ENCODE measurements at regions not wholly inside any gene's neighbourhood (a gene's known extent, or its start where the extent isn't known, plus 50 kb on each side); places are given as distances from the start of the nearest gene placed in this dataset.

DNA sequence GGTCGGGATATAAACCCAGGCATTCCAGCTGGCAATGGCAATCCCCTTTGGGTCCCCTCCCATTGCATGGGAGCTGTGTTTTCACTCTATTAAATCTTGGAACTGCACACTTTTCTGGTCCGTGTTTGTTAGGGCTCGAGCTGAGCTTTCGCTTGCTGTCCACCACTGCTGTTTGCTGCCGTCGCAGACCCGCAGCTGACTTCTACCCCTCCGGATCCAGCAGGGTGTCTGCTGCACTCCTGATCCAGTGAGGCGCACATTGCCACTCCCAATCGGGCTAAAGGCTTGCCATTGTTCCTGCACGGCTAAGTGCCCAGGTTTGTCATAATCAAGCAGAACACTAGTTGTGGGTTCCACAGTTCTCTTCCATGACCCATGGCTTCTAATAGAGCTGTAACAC, 1322.1 kb downstream of the ADGRL3 start:
- no peak for DNase-seq (ENCODE audit: low read depth, low spot score)
- Histone ChIP-seq H3K9ac (ENCODE audit: control insufficient read depth, insufficient read depth, low read length) (no peak overlapping the region), H3K27ac (ENCODE audit: control insufficient read depth, insufficient read depth) (no peak overlapping the region), H3K27me3 (replicated peaks in 1 of 2; ENCODE audit: control insufficient read depth in 2 of 2, insufficient read depth in 2 of 2, low read length in 1 of 2) (no peaks in the 10 kb centered on the region), H2AFZ (ENCODE audit: control insufficient read depth, low read depth, low read length) (no peak overlapping the region), H3K4me1 (ENCODE audit: control insufficient read depth, insufficient read depth, low read length) (no peaks in the 10 kb centered on the region), H3K4me2 (ENCODE audit: control insufficient read depth, insufficient read depth) (no peak overlapping the region), H4K20me1 (ENCODE audit: control insufficient read depth, insufficient read depth) (no peaks in the 10 kb centered on the region), H3K79me2 (ENCODE audit: control insufficient read depth, insufficient read depth, low read length) (no peaks in the 10 kb centered on the region), H3K9me3 (replicated peaks; ENCODE audit: control insufficient read depth, insufficient read depth, low read length) (no peaks in the 10 kb centered on the region; the same call in 2 of the 3 replicates), H3K4me3 (no peak overlapping the region), H3K36me3 (ENCODE audit: control insufficient read depth in 2 of 2, insufficient read depth in 2 of 2, low read length in 1 of 2) (no peaks in the 10 kb centered on the region)
- intact Hi-C loops (cut with micrococcal nuclease; ENCODE audit: unreplicated experiment): no loop called here
- no TSS peak for BruUV-seq (replicated peaks)
- ChIA-PET RAD21 (ENCODE audit: unreplicated experiment) (no interaction called here), CTCF (no interaction called here), POLR2A (no interaction called here), SMC1A (ENCODE audit: uncharacterized antibody, unreplicated experiment) (interaction anchor here (1.6 kb wide), 1 partner anchor 45 kb away, joined by 5 read pairs; no protein-coding TSS in a partner anchor)
- 44% methylated on average over 11 of the region's 11 CpGs for WGBS (ENCODE audit: insufficient coverage, insufficient replicate concordance, low lambda C conversion rate, missing lambda C conversion rate)
- in situ Hi-C loops (cut with MboI): no loop called here
- no peak for ATAC-seq
- TF ChIP-seq IRF4 (IDR thresholded peaks at IDR 0.05; ENCODE audit: low read depth, low read length): no peak
- no peak for TF ChIP-seq SUPT20H (IDR thresholded peaks at IDR 0.05; ENCODE audit: borderline replicate concordance, control insufficient read depth, low read depth, low read length)
- TF ChIP-seq CHD1 (IDR thresholded peaks at IDR 0.05; ENCODE audit: low read depth, low read length): no peak
- TF ChIP-seq STAT3 (IDR thresholded peaks at IDR 0.05; ENCODE audit: low read depth, low read length): no peak
- TF ChIP-seq NFYB (IDR thresholded peaks at IDR 0.05; ENCODE audit: insufficient read depth, low read depth, low read length): no peak
- TF ChIP-seq NFIC (IDR thresholded peaks at IDR 0.05; ENCODE audit: low read depth, low read length): no peak
- no peak for TF ChIP-seq TBL1XR1 (IDR thresholded peaks at IDR 0.05; ENCODE audit: low read depth, low read length)
- no peak for TF ChIP-seq MYB (IDR thresholded peaks at IDR 0.05; ENCODE audit: borderline replicate concordance, low read depth, low read length)
- TF ChIP-seq ZZZ3 (IDR thresholded peaks at IDR 0.05; ENCODE audit: control insufficient read depth, insufficient read length, low read depth): no peak
- TF ChIP-seq TCF7 (IDR thresholded peaks at IDR 0.05; ENCODE audit: borderline replicate concordance): no peak
- no peak for TF ChIP-seq RUNX3 (IDR thresholded peaks at IDR 0.05; ENCODE audit: low read length)
- no peak for TF ChIP-seq MTA2 (IDR thresholded peaks at IDR 0.05; ENCODE audit: low read depth)
- no peak for FAIRE-seq

Data from GM12878 (cell line).